ENCODE measurements at regions not wholly inside any gene's neighbourhood (a gene's known extent, or its start where the extent isn't known, plus 50 kb on each side); places are given as distances from the start of the nearest gene placed in this dataset.
"Not testable (repeated sequence)": the region's sequence is repeated elsewhere in the genome, so short reads cannot be mapped to it uniquely, and the experiment has no call there.

- ATAC-seq; POLR2A ChIA-PET; H3K4me1 Mint-ChIP-seq; H3K4me3 Mint-ChIP-seq; DNase-seq; H3K27ac Mint-ChIP-seq; CTCF ChIA-PET; H3K36me3 Mint-ChIP-seq (ENCODE audit: low read depth); H3K27me3 Mint-ChIP-seq; intact Hi-C loops (cut with DNase I, micrococcal nuclease): not testable (repeated sequence)
- H3K9me3 Mint-ChIP-seq (ENCODE audit: low read depth): peaks cover 21% of the 10 kb centered on the region
These were observed 683.9 kb upstream of the TPTE start for GRCh38 chr21:9837526-9837925.

- Mint-ChIP-seq H3K4me1 (no peaks in the 10 kb centered on the region), H3K27me3 (no peaks in the 10 kb centered on the region), H3K9me3 (ENCODE audit: low read depth) (peaks cover 25% of the 10 kb centered on the region), H3K27ac (no peak overlapping the region), H3K4me3 (no peak overlapping the region), H3K36me3 (ENCODE audit: low read depth) (peaks cover 2% of the 10 kb centered on the region)
- ChIA-PET CTCF (no interaction called here), POLR2A (no interaction called here)
- intact Hi-C loops (cut with DNase I, micrococcal nuclease): no loop called here
- DNase-seq (no peak), ATAC-seq (no peak)
These were observed 683.2 kb upstream of the TPTE start for GRCh38 chr21:9837946-9838737.

GRCh38 chr21:9838738-9839642, 682.4 kb upstream of the TPTE start:
- intact Hi-C loops (cut with DNase I, micrococcal nuclease): no loop called here
- no peak for ATAC-seq
- H3K27me3 Mint-ChIP-seq: no peaks in the 10 kb centered on the region
- no peak for DNase-seq
- H3K36me3 Mint-ChIP-seq (ENCODE audit: low read depth): peaks cover 2% of the 10 kb centered on the region
- peaks cover 25% of the 10 kb centered on the region for H3K9me3 Mint-ChIP-seq (ENCODE audit: low read depth)
- POLR2A ChIA-PET: no interaction called here
- CTCF ChIA-PET: no interaction called here
- no peak overlapping the region for H3K4me3 Mint-ChIP-seq
- H3K27ac Mint-ChIP-seq: no peak overlapping the region
- H3K4me1 Mint-ChIP-seq: no peaks in the 10 kb centered on the region

GRCh38 chr21:9844106-9844505, 677.3 kb upstream of the TPTE start:
- H3K27ac Mint-ChIP-seq; intact Hi-C loops (cut with DNase I, micrococcal nuclease); H3K36me3 Mint-ChIP-seq (ENCODE audit: low read depth); POLR2A ChIA-PET; H3K27me3 Mint-ChIP-seq; DNase-seq; CTCF ChIA-PET; H3K4me1 Mint-ChIP-seq; ATAC-seq; H3K4me3 Mint-ChIP-seq: not testable (repeated sequence)
- peaks cover 22% of the 10 kb centered on the region for H3K9me3 Mint-ChIP-seq (ENCODE audit: low read depth)

- DNase-seq; H3K27ac Mint-ChIP-seq; H3K36me3 Mint-ChIP-seq (ENCODE audit: low read depth); POLR2A ChIA-PET; H3K4me3 Mint-ChIP-seq; H3K4me1 Mint-ChIP-seq; ATAC-seq; intact Hi-C loops (cut with DNase I, micrococcal nuclease); CTCF ChIA-PET; H3K27me3 Mint-ChIP-seq: not testable (repeated sequence)
- H3K9me3 Mint-ChIP-seq (ENCODE audit: low read depth): peaks cover 10% of the 10 kb centered on the region
These were observed 673.9 kb upstream of the TPTE start for GRCh38 chr21:9847511-9847910.

- H3K9me3 Mint-ChIP-seq (ENCODE audit: low read depth); POLR2A ChIA-PET; ATAC-seq; intact Hi-C loops (cut with DNase I, micrococcal nuclease); H3K27me3 Mint-ChIP-seq; H3K4me1 Mint-ChIP-seq; H3K4me3 Mint-ChIP-seq; CTCF ChIA-PET; DNase-seq; H3K27ac Mint-ChIP-seq; H3K36me3 Mint-ChIP-seq (ENCODE audit: low read depth): not testable (repeated sequence)
These were observed 670.2 kb upstream of the TPTE start for GRCh38 chr21:9851166-9851565.

GRCh38 chr21:9851695-9852094, 669.7 kb upstream of the TPTE start:
- DNase-seq; POLR2A ChIA-PET; H3K9me3 Mint-ChIP-seq (ENCODE audit: low read depth); H3K27ac Mint-ChIP-seq; ATAC-seq; H3K4me1 Mint-ChIP-seq; H3K36me3 Mint-ChIP-seq (ENCODE audit: low read depth); CTCF ChIA-PET; H3K27me3 Mint-ChIP-seq; intact Hi-C loops (cut with DNase I, micrococcal nuclease); H3K4me3 Mint-ChIP-seq: not testable (repeated sequence)

GRCh38 chr21:9857563-9857962, 663.8 kb upstream of the TPTE start:
- ATAC-seq; POLR2A ChIA-PET; H3K27ac Mint-ChIP-seq; H3K4me3 Mint-ChIP-seq; CTCF ChIA-PET; H3K4me1 Mint-ChIP-seq; H3K27me3 Mint-ChIP-seq; DNase-seq; H3K36me3 Mint-ChIP-seq (ENCODE audit: low read depth); H3K9me3 Mint-ChIP-seq (ENCODE audit: low read depth); intact Hi-C loops (cut with DNase I, micrococcal nuclease): not testable (repeated sequence)

GRCh38 chr21:9859865-9860264, 661.5 kb upstream of the TPTE start:
- H3K4me1 Mint-ChIP-seq; H3K27me3 Mint-ChIP-seq; CTCF ChIA-PET; H3K36me3 Mint-ChIP-seq (ENCODE audit: low read depth); H3K4me3 Mint-ChIP-seq; intact Hi-C loops (cut with DNase I, micrococcal nuclease); DNase-seq; ATAC-seq; H3K27ac Mint-ChIP-seq; POLR2A ChIA-PET: not testable (repeated sequence)
- H3K9me3 Mint-ChIP-seq (ENCODE audit: low read depth): peaks cover 19% of the 10 kb centered on the region

GRCh38 chr21:9862456-9862855, 658.9 kb upstream of the TPTE start:
- H3K27me3 Mint-ChIP-seq; H3K36me3 Mint-ChIP-seq (ENCODE audit: low read depth); H3K4me1 Mint-ChIP-seq; intact Hi-C loops (cut with DNase I, micrococcal nuclease); H3K4me3 Mint-ChIP-seq; H3K27ac Mint-ChIP-seq; DNase-seq; CTCF ChIA-PET; ATAC-seq: not testable (repeated sequence)
- POLR2A ChIA-PET: interaction anchor here (0.6 kb wide), 1 partner anchor 9 kb away, joined by 3 read pairs; no protein-coding TSS in a partner anchor
- H3K9me3 Mint-ChIP-seq (ENCODE audit: low read depth): peaks cover 20% of the 10 kb centered on the region

- CTCF ChIA-PET: not testable (repeated sequence)
These were observed 653.6 kb upstream of the TPTE start for GRCh38 chr21:9867815-9868214.

GRCh38 chr21:9873096-9873495, 648.3 kb upstream of the TPTE start:
- H3K27me3 Mint-ChIP-seq; intact Hi-C loops (cut with DNase I, micrococcal nuclease); POLR2A ChIA-PET; H3K9me3 Mint-ChIP-seq (ENCODE audit: low read depth); H3K4me1 Mint-ChIP-seq; CTCF ChIA-PET; ATAC-seq; H3K36me3 Mint-ChIP-seq (ENCODE audit: low read depth); H3K27ac Mint-ChIP-seq; DNase-seq; H3K4me3 Mint-ChIP-seq: not testable (repeated sequence)

More at GRCh38 chr21:9867815-9868214, 653.6 kb upstream of the TPTE start:
- H3K36me3 Mint-ChIP-seq (ENCODE audit: low read depth); DNase-seq; H3K4me1 Mint-ChIP-seq; H3K4me3 Mint-ChIP-seq; ATAC-seq; intact Hi-C loops (cut with DNase I, micrococcal nuclease); H3K27me3 Mint-ChIP-seq; H3K27ac Mint-ChIP-seq; POLR2A ChIA-PET: not testable (repeated sequence)
- H3K9me3 Mint-ChIP-seq (ENCODE audit: low read depth): peaks cover 17% of the 10 kb centered on the region

Data from activated CD4-positive, alpha-beta T cell treated with anti-CD3 and anti-CD28 coated beads for 36 hours (primary cell).